Ovary (tissue), 7 donors: ENCODE measurements at regions not wholly inside any gene's neighbourhood (a gene's known extent, or its start where the extent isn't known, plus 50 kb on each side); places are given as distances from the start of the nearest gene placed in this dataset.

ENCODE experiments used
- DNase-seq, 5 donors: peaks; one replicate each; pipeline ENCODE4 v3.0.0-alpha.2; 2019 to 2020
- H3K27ac ChIP-seq, 2 donors: fragments of 200-600 bp; one replicate each; pipeline versions ENCODE4 v1.5.1 to v1.8.0; 2019 to 2022
- H3K27me3 ChIP-seq: fragments of 200-600 bp; one replicate; pipeline ENCODE4 v1.8.0; 2022
- H3K36me3 ChIP-seq: fragments of 200-600 bp; sonication (generic); one replicate; pipeline ENCODE4 v1.5.1; 2019
- H3K4me1 ChIP-seq: one replicate; pipeline ENCODE4 v1.8.1; 2013; ENCODE audit warnings: mild to moderate bottlenecking, moderate library complexity; ENCODE audit not compliant: insufficient read depth
- H3K4me3 ChIP-seq: fragments of 200-600 bp; sonication (generic); one replicate; pipeline ENCODE4 v1.5.1; 2017
- H3K9me3 ChIP-seq, 2 donors: fragments of 200-600 bp in 1 of 2; sonication (generic) in 1 of 2; one replicate each; pipeline versions ENCODE4 v1.5.1 to v1.8.1; 2013 to 2019; ENCODE audit warnings: mild to moderate bottlenecking in 1 of 2, moderate library complexity in 1 of 2
- EP300 ChIP-seq: sonication (generic); formaldehyde crosslinking; IDR thresholded peaks from one replicate; pipeline ENCODE4 v1.6.1; 2017; ENCODE audit warnings: antibody characterized with exemption
- POLR2A ChIP-seq: fragments of 450-650 bp; IDR thresholded peaks from one replicate; pipeline ENCODE4 v1.6.1; 2017; ENCODE audit warnings: antibody characterized with exemption, mild to moderate bottlenecking, moderate library complexity
- WGBS, 3 donors: extraction: QIAGEN DNeasy Blood & Tissue Kit in 1 of 3; methylation state at CpG; one replicate each; pipeline versions ENCODE4 v1.1.5 to v1.1.7; 2013 to 2017; 5-methylcytosine and 5-hydroxymethylcytosine counted together
- intact Hi-C, 4 donors: fragments of 100-400 bp; cut with DNase I; formaldehyde crosslinking; loops; one replicate each; pipeline versions ENCODE4 v1.11.0 to v1.15.1; 2022 to 2023
- TF ChIP-seq, protein P1 (sequence below), 3 donors: fragments of 450-650 bp in 2 of 3; fragments of 200-600 bp in 1 of 3; IDR thresholded peaks; one replicate each; pipeline versions ENCODE4 v1.5.1 to v1.8.0; 2016 to 2022; ENCODE audit warnings: antibody characterized with exemption in 3 of 3, mild to moderate bottlenecking in 1 of 3
- donor health status: DM: no; HTN: no; CAD: no; lungs with moderate emphysema.
- donor health status: DM: no; HTN: no; CAD: no.
- donor health status: Bipolar disorder and iron deficiency.
- donor health status: DM: no; HTN: no; CAD: no.
- donor health status: DM: yes; HTN: yes; CAD: no.

DNA sequence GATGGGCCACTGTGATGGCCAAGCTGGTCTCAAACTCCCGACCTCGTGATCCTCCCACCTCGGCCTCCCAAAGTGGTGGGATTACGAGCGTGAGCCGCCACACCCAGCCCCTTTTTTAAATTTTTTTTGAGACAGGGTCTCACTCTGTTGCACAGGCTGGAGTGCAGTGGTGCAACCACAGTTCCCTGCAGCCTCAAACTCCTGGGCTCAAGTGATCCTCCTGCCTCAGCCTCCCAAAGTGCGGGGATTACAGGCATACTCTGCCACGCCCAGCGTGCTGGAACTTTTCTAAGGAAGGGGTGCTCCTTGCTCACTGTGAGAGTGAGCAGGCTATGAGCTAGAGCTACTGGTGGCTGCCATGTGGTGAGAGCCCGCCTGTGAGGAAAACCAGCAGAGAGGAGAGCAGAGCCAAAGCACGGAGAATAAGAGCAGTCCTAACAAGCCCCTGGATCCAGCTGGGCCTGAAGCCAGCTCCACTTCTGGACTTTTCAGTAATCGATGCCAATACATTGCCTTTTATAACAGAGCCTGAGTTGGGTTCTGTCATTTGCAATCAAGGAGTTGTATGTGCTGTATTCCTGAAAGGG, 75.5 kb upstream of the UNC5A start:
- intact Hi-C loops, result no loop called here

DNA sequence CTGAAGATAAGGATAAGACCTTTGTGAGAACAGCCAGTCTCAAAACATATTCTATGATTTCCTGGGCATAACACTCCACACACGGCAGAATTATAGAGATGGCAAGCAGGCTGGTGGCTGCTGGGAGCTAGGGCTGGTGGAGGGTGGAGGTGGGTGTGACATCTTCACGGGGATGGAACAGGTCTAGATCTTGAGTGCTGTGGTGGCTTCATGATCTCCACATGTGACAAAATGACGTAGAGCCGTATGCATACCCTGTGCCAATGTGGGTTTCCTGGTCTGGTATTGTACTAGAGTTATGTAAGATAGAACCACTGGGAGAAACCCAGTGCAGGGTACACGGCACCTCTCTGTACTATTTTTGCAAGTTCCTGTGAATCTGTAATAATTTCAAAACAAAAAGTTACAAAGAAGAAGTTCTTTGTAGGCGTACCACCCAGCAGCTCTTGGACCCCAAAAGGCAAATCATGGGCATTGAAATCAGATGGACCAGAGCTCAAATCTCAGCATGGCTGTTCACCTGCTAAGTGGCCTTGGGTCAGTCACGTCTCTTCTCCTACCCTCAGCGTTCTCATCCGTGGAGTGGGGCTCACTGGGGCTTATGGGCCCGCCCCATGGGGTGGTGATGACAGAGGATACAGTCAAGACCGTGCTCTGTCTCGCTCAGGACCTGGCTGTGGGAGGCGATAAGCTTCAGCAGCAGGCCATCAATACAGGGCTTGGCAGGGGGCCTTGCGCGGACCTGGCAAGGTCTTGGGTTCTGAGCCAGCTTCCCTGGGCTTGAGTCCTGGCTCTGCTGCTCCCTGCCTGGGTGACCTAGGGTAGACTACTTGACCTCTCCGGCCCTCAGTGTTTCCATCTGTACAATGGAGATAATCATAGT, 74.7 kb upstream of the UNC5A start:
- Histone ChIP-seq H3K27me3 (no peaks in the 10 kb centered on the region), H3K9me3 (peaks cover 0 to 4% of the 10 kb centered on the region in 2 donors), H3K4me1 (peaks cover 4% of the 10 kb centered on the region), H3K27ac (no peak overlapping the region), H3K4me3 (no peak overlapping the region), H3K36me3 (no peaks in the 10 kb centered on the region)
- intact Hi-C loops, result no loop called here
- WGBS, 3 donors, result 74 to 84% (median 79%) methylated on average over 16 of the region's 16 CpGs
- DNase-seq, result peak in 2 of 5 donors; percentile 1 to 12
- TF ChIP-seq EP300 (no peak), POLR2A (no peak)
- TF ChIP-seq, protein P1, sequence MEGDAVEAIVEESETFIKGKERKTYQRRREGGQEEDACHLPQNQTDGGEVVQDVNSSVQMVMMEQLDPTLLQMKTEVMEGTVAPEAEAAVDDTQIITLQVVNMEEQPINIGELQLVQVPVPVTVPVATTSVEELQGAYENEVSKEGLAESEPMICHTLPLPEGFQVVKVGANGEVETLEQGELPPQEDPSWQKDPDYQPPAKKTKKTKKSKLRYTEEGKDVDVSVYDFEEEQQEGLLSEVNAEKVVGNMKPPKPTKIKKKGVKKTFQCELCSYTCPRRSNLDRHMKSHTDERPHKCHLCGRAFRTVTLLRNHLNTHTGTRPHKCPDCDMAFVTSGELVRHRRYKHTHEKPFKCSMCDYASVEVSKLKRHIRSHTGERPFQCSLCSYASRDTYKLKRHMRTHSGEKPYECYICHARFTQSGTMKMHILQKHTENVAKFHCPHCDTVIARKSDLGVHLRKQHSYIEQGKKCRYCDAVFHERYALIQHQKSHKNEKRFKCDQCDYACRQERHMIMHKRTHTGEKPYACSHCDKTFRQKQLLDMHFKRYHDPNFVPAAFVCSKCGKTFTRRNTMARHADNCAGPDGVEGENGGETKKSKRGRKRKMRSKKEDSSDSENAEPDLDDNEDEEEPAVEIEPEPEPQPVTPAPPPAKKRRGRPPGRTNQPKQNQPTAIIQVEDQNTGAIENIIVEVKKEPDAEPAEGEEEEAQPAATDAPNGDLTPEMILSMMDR (IDR thresholded peaks at IDR 0.05), result no peak

More for the DNA sequence above, 75.5 kb upstream of the UNC5A start:
- TF ChIP-seq EP300, result no peak
- Histone ChIP-seq H3K27ac (no peak overlapping the region), H3K27me3 (no peaks in the 10 kb centered on the region), H3K9me3 (peaks cover 0 to 8% of the 10 kb centered on the region in 2 donors), H3K36me3 (no peaks in the 10 kb centered on the region), H3K4me3 (no peak overlapping the region), H3K4me1 (peaks cover 4% of the 10 kb centered on the region)
- peak in 2 of 5 donors; percentile 1 to 4 for DNase-seq
- 88 to 90% (median 90%) methylated on average over 12 of the region's 12 CpGs for WGBS, 3 donors

DNA sequence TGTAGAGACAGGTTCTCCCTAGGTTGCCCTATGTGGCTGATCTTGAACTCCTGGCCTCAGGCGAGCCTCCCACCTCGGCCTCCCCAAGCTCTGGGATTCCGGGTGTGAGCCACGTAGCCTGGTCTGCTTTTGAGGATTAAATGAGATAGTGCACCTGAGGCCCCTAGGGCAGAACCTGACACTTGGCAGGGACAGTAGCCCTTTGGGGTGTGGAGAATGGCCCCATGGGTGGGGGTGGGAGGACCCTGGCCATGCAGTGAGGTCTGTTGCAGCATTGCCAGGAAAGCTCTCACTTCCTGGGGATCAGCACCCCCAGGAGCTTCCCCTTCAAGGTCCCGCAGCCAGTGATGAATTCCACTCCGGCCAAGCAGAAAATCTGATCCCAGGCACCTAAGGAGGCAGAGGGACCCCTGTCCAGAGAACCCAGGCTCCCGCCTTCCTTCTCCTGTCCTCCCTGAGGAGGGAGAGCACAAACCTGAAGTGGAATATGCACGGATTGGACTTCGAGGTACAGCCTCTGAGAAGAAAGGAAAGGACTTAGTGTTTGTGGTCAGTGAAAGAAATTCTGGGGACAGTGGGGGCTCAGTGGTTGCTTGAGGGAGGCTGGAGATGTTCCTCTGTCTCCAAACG, 73.9 kb upstream of the UNC5A start:
- Histone ChIP-seq H3K27ac (no peak overlapping the region), H3K4me3 (no peak overlapping the region), H3K4me1 (peaks cover 4% of the 10 kb centered on the region), H3K36me3 (no peaks in the 10 kb centered on the region), H3K9me3 (no peaks in the 10 kb centered on the region), H3K27me3 (no peaks in the 10 kb centered on the region)
- DNase-seq, result peak in 1 of 5 donors; percentile 3
- 42 to 50% (median 42%) methylated on average over 10 of the region's 10 CpGs for WGBS, 3 donors
- no peak for TF ChIP-seq EP300
- no peak for TF ChIP-seq POLR2A
- TF ChIP-seq, protein P1 (IDR thresholded peaks at IDR 0.05), result no peak
- intact Hi-C loops, result no loop called here

DNA sequence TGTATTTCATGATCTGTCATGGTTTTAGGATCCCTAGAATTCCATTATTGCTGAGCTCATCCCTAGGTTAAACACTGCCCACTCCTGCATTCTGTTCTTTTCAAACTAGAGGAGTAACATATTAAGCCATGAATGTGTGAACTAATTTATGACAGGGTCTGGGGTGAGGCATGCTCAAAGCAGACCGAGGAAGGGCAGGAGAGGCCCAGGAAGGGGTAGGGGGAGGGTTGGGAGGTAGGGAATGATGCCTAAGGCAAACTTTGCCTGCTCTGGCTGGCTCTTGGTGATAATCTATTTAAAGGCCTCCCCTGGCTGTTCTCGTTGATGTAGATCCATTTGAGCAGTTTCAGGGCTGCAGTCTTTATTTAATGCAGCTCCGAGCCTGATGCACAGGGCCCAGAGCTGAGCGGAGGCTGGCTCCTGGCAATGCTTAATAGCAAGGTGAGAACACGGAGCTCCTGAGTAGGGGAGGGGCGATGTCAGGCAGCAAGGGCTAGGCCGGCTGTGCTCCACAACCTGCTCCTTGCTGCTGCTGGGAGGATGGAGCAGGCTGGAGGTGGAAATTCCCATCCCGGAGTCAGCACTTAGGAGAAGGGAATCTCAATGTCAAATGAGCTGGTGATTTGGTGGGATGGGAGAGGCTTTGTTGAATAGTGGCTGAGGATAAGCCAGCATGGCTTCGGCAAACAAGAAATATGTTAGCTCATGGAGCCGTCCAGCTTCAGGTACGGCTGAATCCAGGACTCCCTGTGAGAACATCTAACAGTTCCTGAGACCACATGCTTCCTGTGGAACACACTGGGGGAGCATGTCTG, 73.2 kb upstream of the UNC5A start:
- H3K27ac ChIP-seq, result no peak overlapping the region
- no peaks in the 10 kb centered on the region for H3K9me3 ChIP-seq
- no peaks in the 10 kb centered on the region for H3K36me3 ChIP-seq
- H3K4me1 ChIP-seq, result peaks cover 4% of the 10 kb centered on the region
- intact Hi-C loops, result no loop called here
- TF ChIP-seq, protein P1 (IDR thresholded peaks at IDR 0.05), result no peak
- TF ChIP-seq EP300 (no peak), POLR2A (no peak)
- H3K4me3 ChIP-seq, result no peak overlapping the region
- no peaks in the 10 kb centered on the region for H3K27me3 ChIP-seq
- DNase-seq, result peak in 1 of 5 donors; percentile 4
- 52 to 67% (median 61%) methylated on average over 11 of the region's 11 CpGs for WGBS, 3 donors
